ENCODE measurements at regions not wholly inside any gene's neighbourhood (a gene's known extent, or its start where the extent isn't known, plus 50 kb on each side); places are given as distances from the start of the nearest gene placed in this dataset.

- ATAC-seq (peak; percentile 32 to 96 (median 90)), DNase-seq (peak in 4 of 5 donors; percentile 30 to 47 (median 34))
- Histone ChIP-seq H3K9me3 (no peaks in the 10 kb centered on the region), H3K27ac (peak overlapping the region in 6 of 12 donors; percentile 6 to 51 (median 31)), H3K4me1 (peaks cover 3 to 50% (median 21%) of the 10 kb centered on the region in 12 donors), H3K27me3 (no peaks in the 10 kb centered on the region), H3K4me3 (no peak overlapping the region), H3K36me3 (no peaks in the 10 kb centered on the region)
- intact Hi-C loops (cut with DNase I) = no loop called here
- TF ChIP-seq POLR2A (IDR thresholded peaks at IDR 0.05) (no peak), CTCF (IDR thresholded peaks at IDR 0.05) (no peak)
- 2 to 12% (median 6%) methylated on average over 2 of the region's 2 CpGs for WGBS, 4 donors
These were observed 175.9 kb downstream of the SOX4 start for GRCh38 chr6:21769405-21769861.

GRCh38 chr6:21769968-21770367 is 176.4 kb downstream of the SOX4 start:
- Histone ChIP-seq H3K9me3 (no peaks in the 10 kb centered on the region), H3K4me3 (no peak overlapping the region), H3K36me3 (no peaks in the 10 kb centered on the region), H3K4me1 (peaks cover 3 to 50% (median 21%) of the 10 kb centered on the region in 12 donors), H3K27me3 (no peaks in the 10 kb centered on the region), H3K27ac (peak overlapping the region in 6 of 12 donors; percentile 6 to 51 (median 31))
- TF ChIP-seq CTCF (IDR thresholded peaks at IDR 0.05) (no peak), POLR2A (IDR thresholded peaks at IDR 0.05) (no peak)
- DNase-seq (no peak), ATAC-seq (no peak)
- intact Hi-C loops (cut with DNase I) = no loop called here

- WGBS, 4 donors = 46 to 55% (median 50%) methylated on average over 4 of the region's 4 CpGs
- H3K4me1 ChIP-seq = peaks cover 3 to 50% (median 21%) of the 10 kb centered on the region in 12 donors
- TF ChIP-seq POLR2A (IDR thresholded peaks at IDR 0.05) (no peak), CTCF (IDR thresholded peaks at IDR 0.05) (no peak)
- no peak for DNase-seq
- H3K27ac ChIP-seq = peak overlapping the region in 1 of 12 donors; percentile 17
- intact Hi-C loops (cut with DNase I) = no loop called here
- no peak overlapping the region for H3K4me3 ChIP-seq
- no peaks in the 10 kb centered on the region for H3K9me3 ChIP-seq
- H3K36me3 ChIP-seq = no peaks in the 10 kb centered on the region
- H3K27me3 ChIP-seq = no peaks in the 10 kb centered on the region
- ATAC-seq = no peak
These were observed 178.2 kb downstream of the SOX4 start for GRCh38 chr6:21771626-21772320.

- Histone ChIP-seq H3K36me3 (no peaks in the 10 kb centered on the region), H3K4me3 (no peak overlapping the region), H3K4me1 (peaks cover 3 to 50% (median 21%) of the 10 kb centered on the region in 12 donors), H3K9me3 (no peaks in the 10 kb centered on the region), H3K27me3 (no peaks in the 10 kb centered on the region), H3K27ac (no peak overlapping the region)
- DNase-seq (no peak), ATAC-seq (no peak)
- intact Hi-C loops (cut with DNase I) = no loop called here
- TF ChIP-seq POLR2A (IDR thresholded peaks at IDR 0.05) = no peak
- no peak for TF ChIP-seq CTCF (IDR thresholded peaks at IDR 0.05)
These were observed 178.9 kb downstream of the SOX4 start for GRCh38 chr6:21772477-21772876.

Measured in heart left ventricle (tissue), 16 donors.